Endothelial cell of umbilical vein (primary cell): ENCODE measurements at regions not wholly inside any gene's neighbourhood (a gene's known extent, or its start where the extent isn't known, plus 50 kb on each side); places are given as distances from the start of the nearest gene placed in this dataset.

Experiments used
- BruUV-seq: library from RNA; stranded (reverse); fragments of 400-500 nt; replicated peaks from 2 replicates; lab custom pipeline; 2021; lab: Mats Ljungman, UMichigan
- CTCF ChIA-PET: fragments of 300-600, 350-600 bp; sonication (Branson Sonifier 250); formaldehyde crosslinking; loops from one replicate; lab custom pipeline; 2021; ENCODE audit warnings: antibody characterized with exemption, inconsistent platforms; lab: Charles Lee
- POLR2A ChIA-PET: fragments of 300-600, 350-600 bp; sonication (Branson Sonifier 250); formaldehyde crosslinking; loops from one replicate; lab custom pipeline; 2021; ENCODE audit warnings: antibody characterized with exemption, inconsistent platforms; lab: Charles Lee
- DNase-seq: peaks from one replicate; pipeline ENCODE4 v3.0.0-alpha.2; 2011; ENCODE audit warnings: low read depth, low spot score
- FAIRE-seq: peaks from 2 replicates; lab custom pipeline; 2011; peaks lifted over from hg19 to GRCh38; lab: Jason Lieb, UNC
- H2AFZ ChIP-seq: 2 replicates; pipeline ENCODE4 v1.6.0; 2012; ENCODE audit warnings: low read depth, low read length, control low read depth, inconsistent platforms
- H3K27ac ChIP-seq: 2 replicates; pipeline ENCODE4 v1.5.1; 2011; ENCODE audit warnings: low read depth, mild to moderate bottlenecking, control low read depth, low read length, moderate library complexity; ENCODE audit not compliant: insufficient read depth
- H3K27me3 ChIP-seq, 2 experiments: 2 replicates each; pipeline versions ENCODE4 v1.6.0 to v1.6.1; 2011; ENCODE audit warnings: low read length in 2 of 2, mixed read lengths in 1 of 2; ENCODE audit not compliant: control insufficient read depth in 2 of 2, insufficient read depth in 2 of 2
- H3K36me3 ChIP-seq, 2 experiments: 2 replicates in 1 of 2; 3 replicates in 1 of 2; pipeline ENCODE4 v1.5.1; 2011; ENCODE audit warnings: low read length in 2 of 2, mild to moderate bottlenecking in 1 of 2, moderate library complexity in 1 of 2; ENCODE audit not compliant: control insufficient read depth in 2 of 2, insufficient read depth in 2 of 2; ENCODE audit errors: extremely low read depth in 1 of 2
- H3K4me1 ChIP-seq: 3 replicates; pipeline ENCODE4 v1.5.1; 2011; ENCODE audit warnings: mild to moderate bottlenecking, low read length; ENCODE audit not compliant: control insufficient read depth, insufficient read depth; ENCODE audit errors: extremely low read depth
- H3K4me2 ChIP-seq: 2 replicates; pipeline ENCODE4 v1.6.1; 2011; ENCODE audit warnings: low read length, control low read depth, mixed read lengths; ENCODE audit not compliant: insufficient read depth
- H3K4me3 ChIP-seq, 3 experiments: fragments of 200-600 bp in 1 of 3; sonication (generic), shearing (Covaris generic) in 1 of 3; replicated peaks in 1 of 3; 2 replicates each; pipeline ENCODE4 v1.5.1; 2011 to 2016; ENCODE audit warnings: control low read depth in 3 of 3, low read length in 3 of 3, mild to moderate bottlenecking in 2 of 3, inconsistent platforms in 1 of 3, low read depth in 1 of 3, moderate library complexity in 1 of 3; ENCODE audit not compliant: insufficient read depth in 1 of 3
- H3K79me2 ChIP-seq: 2 replicates; pipeline ENCODE4 v1.6.0; 2012; ENCODE audit warnings: low read length, inconsistent platforms; ENCODE audit not compliant: control insufficient read depth, insufficient read depth
- H3K9ac ChIP-seq: replicated peaks from 2 replicates; pipeline ENCODE3; 2011; ENCODE audit warnings: low read length, control low read depth; ENCODE audit not compliant: insufficient read depth; ENCODE audit errors: extremely low read depth
- H3K9me1 ChIP-seq: replicated peaks from 3 replicates; pipeline ENCODE4 v1.6.0; 2011; ENCODE audit warnings: mild to moderate bottlenecking, low read length; ENCODE audit not compliant: control insufficient read depth, insufficient read depth; ENCODE audit errors: extremely low read depth
- H3K9me3 ChIP-seq: replicated peaks from 2 replicates; pipeline ENCODE4 v1.5.1; 2012; ENCODE audit warnings: low read length, inconsistent platforms; ENCODE audit not compliant: control insufficient read depth, insufficient read depth
- H4K20me1 ChIP-seq: replicated peaks from 2 replicates; pipeline ENCODE3; 2011; ENCODE audit warnings: mild to moderate bottlenecking, low read length; ENCODE audit not compliant: control insufficient read depth, insufficient read depth; ENCODE audit errors: extremely low read depth
- EZH2 ChIP-seq: IDR thresholded peaks from 2 replicates; pipeline ENCODE4 v1.6.1; 2012; ENCODE audit warnings: borderline replicate concordance, low read depth, mild to moderate bottlenecking, moderate library complexity, low read length, inconsistent platforms; ENCODE audit not compliant: severe bottlenecking
- FOS ChIP-seq: IDR thresholded peaks from 2 replicates; pipeline ENCODE4 v1.6.1; 2011; ENCODE audit warnings: mild to moderate bottlenecking, low read length, moderate library complexity, borderline replicate concordance; ENCODE audit not compliant: insufficient read depth
- GATA2 ChIP-seq: IDR thresholded peaks from 2 replicates; pipeline ENCODE4 v1.7.0; 2011; ENCODE audit warnings: low read depth, mild to moderate bottlenecking, moderate library complexity, mixed read lengths, low read length; ENCODE audit not compliant: insufficient read length, insufficient read depth
- JUN ChIP-seq: IDR thresholded peaks from 2 replicates; pipeline ENCODE4 v1.6.1; 2011; ENCODE audit warnings: borderline replicate concordance, low read depth; ENCODE audit not compliant: insufficient read length, insufficient read depth
- MYC ChIP-seq: IDR thresholded peaks from one replicate; pipeline ENCODE4 v1.6.1; 2011; ENCODE audit warnings: mild to moderate bottlenecking, low read depth, low read length
- POLR2A ChIP-seq: IDR thresholded peaks from 2 replicates; pipeline ENCODE4 v1.6.1; 2012; ENCODE audit warnings: low read depth, mild to moderate bottlenecking, control low read depth, low read length
- POLR2AphosphoS5 ChIP-seq: IDR thresholded peaks from 2 replicates; pipeline ENCODE4 v1.6.1; 2012; ENCODE audit warnings: low read depth, mild to moderate bottlenecking, control low read depth, low read length, moderate library complexity; ENCODE audit not compliant: insufficient read depth
- dilution Hi-C: fragments of 300-500 bp; cut with MboI; formaldehyde crosslinking; loops from one replicate; pipeline ENCODE4 v1.15.0; 2019; ENCODE audit warnings: low sequenced_read_pairs; ENCODE audit not compliant: extremely low pct_ligation_motif_present
- intact Hi-C: fragments of 100-400 bp; cut with micrococcal nuclease; formaldehyde crosslinking; loops from one replicate; pipeline ENCODE4 v1.10.0; 2022
- TF ChIP-seq, protein P1 (sequence below): IDR thresholded peaks from 2 replicates; pipeline ENCODE4 v1.6.1; 2011; ENCODE audit not compliant: insufficient read depth, insufficient read length
- TF ChIP-seq, protein P2 (sequence below), 2 donors: IDR thresholded peaks; 1 replicate in 1 of 2; 2 replicates in 1 of 2; pipeline ENCODE4 v1.5.1; 2011; ENCODE audit warnings: low read length in 2 of 2, mild to moderate bottlenecking in 2 of 2, moderate library complexity in 2 of 2, control low read depth in 1 of 2, inconsistent platforms in 1 of 2, low read depth in 1 of 2; ENCODE audit not compliant: insufficient read depth in 1 of 2; ENCODE audit errors: extremely low read depth in 1 of 2

DNA sequence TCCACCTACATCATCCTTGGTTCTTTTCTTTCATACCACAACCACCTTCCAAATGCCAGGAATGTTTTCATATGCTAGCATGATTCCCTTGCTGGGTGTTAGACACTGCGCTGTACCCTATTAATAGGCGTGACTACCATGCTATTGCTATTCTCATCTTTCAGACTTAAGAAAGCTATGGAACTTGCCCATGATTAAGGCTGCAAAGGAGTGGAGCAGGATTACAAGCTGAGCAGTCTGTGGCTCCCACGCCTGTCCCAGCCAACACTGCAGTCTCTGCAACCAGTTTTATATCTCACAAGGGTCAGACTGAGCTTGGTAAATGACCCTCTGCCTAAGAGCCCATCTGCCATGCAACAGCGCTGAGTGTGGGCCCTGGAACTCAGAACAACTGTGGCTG is 285.7 kb upstream of the POU3F3 start:
- Histone ChIP-seq H3K4me2 (no peak overlapping the region), H3K27ac (no peak overlapping the region), H3K4me1 (no peaks in the 10 kb centered on the region), H3K79me2 (no peaks in the 10 kb centered on the region), H3K27me3 (no peaks in the 10 kb centered on the region), H2AFZ (no peak overlapping the region), H3K9me3 (peaks cover 9% of the 10 kb centered on the region), H3K4me3 (no peak overlapping the region), H4K20me1 (no peaks in the 10 kb centered on the region), H3K9me1 (no peaks in the 10 kb centered on the region), H3K36me3 (no peaks in the 10 kb centered on the region), H3K9ac (no peak overlapping the region)
- ChIA-PET CTCF (no interaction called here), POLR2A (no interaction called here)
- dilution Hi-C loops (no loop called here), intact Hi-C loops (no loop called here)
- FAIRE-seq (no peak), DNase-seq (no peak)
- no TSS peak for BruUV-seq
- TF ChIP-seq GATA2 (no peak), POLR2AphosphoS5 (no peak), MYC (no peak), FOS (no peak), POLR2A (no peak), EZH2 (no peak), JUN (no peak)
- TF ChIP-seq, protein P1, sequence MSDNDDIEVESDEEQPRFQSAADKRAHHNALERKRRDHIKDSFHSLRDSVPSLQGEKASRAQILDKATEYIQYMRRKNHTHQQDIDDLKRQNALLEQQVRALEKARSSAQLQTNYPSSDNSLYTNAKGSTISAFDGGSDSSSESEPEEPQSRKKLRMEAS: no peak
- TF ChIP-seq, protein P2, sequence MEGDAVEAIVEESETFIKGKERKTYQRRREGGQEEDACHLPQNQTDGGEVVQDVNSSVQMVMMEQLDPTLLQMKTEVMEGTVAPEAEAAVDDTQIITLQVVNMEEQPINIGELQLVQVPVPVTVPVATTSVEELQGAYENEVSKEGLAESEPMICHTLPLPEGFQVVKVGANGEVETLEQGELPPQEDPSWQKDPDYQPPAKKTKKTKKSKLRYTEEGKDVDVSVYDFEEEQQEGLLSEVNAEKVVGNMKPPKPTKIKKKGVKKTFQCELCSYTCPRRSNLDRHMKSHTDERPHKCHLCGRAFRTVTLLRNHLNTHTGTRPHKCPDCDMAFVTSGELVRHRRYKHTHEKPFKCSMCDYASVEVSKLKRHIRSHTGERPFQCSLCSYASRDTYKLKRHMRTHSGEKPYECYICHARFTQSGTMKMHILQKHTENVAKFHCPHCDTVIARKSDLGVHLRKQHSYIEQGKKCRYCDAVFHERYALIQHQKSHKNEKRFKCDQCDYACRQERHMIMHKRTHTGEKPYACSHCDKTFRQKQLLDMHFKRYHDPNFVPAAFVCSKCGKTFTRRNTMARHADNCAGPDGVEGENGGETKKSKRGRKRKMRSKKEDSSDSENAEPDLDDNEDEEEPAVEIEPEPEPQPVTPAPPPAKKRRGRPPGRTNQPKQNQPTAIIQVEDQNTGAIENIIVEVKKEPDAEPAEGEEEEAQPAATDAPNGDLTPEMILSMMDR (IDR thresholded peaks at IDR 0.05; ENCODE audit: extremely low read depth in 1 of 2, insufficient read depth in 1 of 2, low read depth in 1 of 2, low read length in 2 of 2): no peak
